ENCODE measurements at regions not wholly inside any gene's neighbourhood (a gene's known extent, or its start where the extent isn't known, plus 50 kb on each side); places are given as distances from the start of the nearest gene placed in this dataset.

GRCh38 chr4:24321616-24322015 lies 262.7 kb downstream of the DHX15 start:
- peak overlapping the region; percentile 64 for H3K27ac Mint-ChIP-seq (ENCODE audit: low read depth, unreplicated experiment)
- POLR2A ChIA-PET: interaction anchor here (0.9 to 2.8 kb wide), 15 partner anchors 9 to 336 kb away, joined by 3 to 18 read pairs (median 4); no protein-coding TSS in a partner anchor
- CTCF ChIA-PET: interaction anchor here (0.5 to 3.4 kb wide), 10 partner anchors 9 to 287 kb away, joined by 3 to 9 read pairs (median 4); no protein-coding TSS in a partner anchor
- H3K9me3 Mint-ChIP-seq (ENCODE audit: unreplicated experiment): no peaks in the 10 kb centered on the region
- intact Hi-C loops (cut with micrococcal nuclease): loop anchor here (2.0 to 10.0 kb wide), 2 partner anchors 111 to 217 kb away; no protein-coding TSS in a partner anchor
- H3K36me3 Mint-ChIP-seq (ENCODE audit: insufficient read depth, unreplicated experiment): peaks cover 5% of the 10 kb centered on the region
- TF ChIP-seq CTCF (IDR thresholded peaks at IDR 0.05; ENCODE audit: unreplicated experiment): no peak
- DNase-seq (ENCODE audit: unreplicated experiment): no peak
- no peaks in the 10 kb centered on the region for H3K27me3 Mint-ChIP-seq (ENCODE audit: insufficient read depth, unreplicated experiment)
- peaks cover 43% of the 10 kb centered on the region for H3K4me1 Mint-ChIP-seq (ENCODE audit: insufficient read depth, unreplicated experiment)
- TSS peak; percentile 83 for BruUV-seq (replicated peaks)
- H3K4me3 Mint-ChIP-seq (ENCODE audit: unreplicated experiment): no peak overlapping the region

GRCh38 chr4:24321131-24321530 lies 263.2 kb downstream of the DHX15 start:
- Mint-ChIP-seq H3K36me3 (ENCODE audit: insufficient read depth, unreplicated experiment) (peaks cover 5% of the 10 kb centered on the region), H3K4me1 (ENCODE audit: insufficient read depth, unreplicated experiment) (peaks cover 39% of the 10 kb centered on the region), H3K27me3 (ENCODE audit: insufficient read depth, unreplicated experiment) (no peaks in the 10 kb centered on the region), H3K9me3 (ENCODE audit: unreplicated experiment) (no peaks in the 10 kb centered on the region), H3K27ac (ENCODE audit: low read depth, unreplicated experiment) (peak overlapping the region; percentile 64), H3K4me3 (ENCODE audit: unreplicated experiment) (no peak overlapping the region)
- peak; percentile 89 for DNase-seq (ENCODE audit: unreplicated experiment)
- ChIA-PET CTCF (interaction anchor here (0.7 to 3.4 kb wide), 9 partner anchors 10 to 287 kb away, joined by 3 to 9 read pairs (median 4); no protein-coding TSS in a partner anchor), POLR2A (interaction anchor here (0.9 to 2.8 kb wide), 15 partner anchors 9 to 335 kb away, joined by 3 to 18 read pairs (median 4); no protein-coding TSS in a partner anchor)
- TF ChIP-seq CTCF (IDR thresholded peaks at IDR 0.05; ENCODE audit: unreplicated experiment): no peak
- intact Hi-C loops (cut with micrococcal nuclease): loop anchor here (2.0 to 10.0 kb wide), 2 partner anchors 110 to 216 kb away; no protein-coding TSS in a partner anchor
- no TSS peak for BruUV-seq (replicated peaks)

GRCh38 chr4:24319387-24319786 lies 265.0 kb downstream of the DHX15 start:
- CTCF ChIA-PET: no interaction called here
- POLR2A ChIA-PET: interaction anchor here (0.5 to 0.6 kb wide), 2 partner anchors 46 to 140 kb away, joined by 3 read pairs; no protein-coding TSS in a partner anchor
- peaks cover 5% of the 10 kb centered on the region for H3K36me3 Mint-ChIP-seq (ENCODE audit: insufficient read depth, unreplicated experiment)
- H3K4me3 Mint-ChIP-seq (ENCODE audit: unreplicated experiment): no peak overlapping the region
- BruUV-seq (replicated peaks): no TSS peak
- TF ChIP-seq CTCF (IDR thresholded peaks at IDR 0.05; ENCODE audit: unreplicated experiment): no peak
- H3K9me3 Mint-ChIP-seq (ENCODE audit: unreplicated experiment): no peaks in the 10 kb centered on the region
- no peaks in the 10 kb centered on the region for H3K27me3 Mint-ChIP-seq (ENCODE audit: insufficient read depth, unreplicated experiment)
- H3K4me1 Mint-ChIP-seq (ENCODE audit: insufficient read depth, unreplicated experiment): peaks cover 39% of the 10 kb centered on the region
- H3K27ac Mint-ChIP-seq (ENCODE audit: low read depth, unreplicated experiment): peak overlapping the region; percentile 67
- no peak for DNase-seq (ENCODE audit: unreplicated experiment)
- intact Hi-C loops (cut with micrococcal nuclease): no loop called here

- TF ChIP-seq CTCF (IDR thresholded peaks at IDR 0.05; ENCODE audit: unreplicated experiment): no peak
- H3K9me3 Mint-ChIP-seq (ENCODE audit: unreplicated experiment): no peaks in the 10 kb centered on the region
- no TSS peak for BruUV-seq (replicated peaks)
- no peaks in the 10 kb centered on the region for H3K27me3 Mint-ChIP-seq (ENCODE audit: insufficient read depth, unreplicated experiment)
- H3K27ac Mint-ChIP-seq (ENCODE audit: low read depth, unreplicated experiment): no peak overlapping the region
- intact Hi-C loops (cut with micrococcal nuclease): no loop called here
- CTCF ChIA-PET: interaction anchor here (0.9 kb wide), 1 partner anchor 151 kb away, joined by 4 read pairs; no protein-coding TSS in a partner anchor
- peaks cover 22% of the 10 kb centered on the region for H3K4me1 Mint-ChIP-seq (ENCODE audit: insufficient read depth, unreplicated experiment)
- H3K4me3 Mint-ChIP-seq (ENCODE audit: unreplicated experiment): no peak overlapping the region
- H3K36me3 Mint-ChIP-seq (ENCODE audit: insufficient read depth, unreplicated experiment): no peaks in the 10 kb centered on the region
- DNase-seq (ENCODE audit: unreplicated experiment): no peak
- POLR2A ChIA-PET: interaction anchor here (1.0 kb wide), 1 partner anchor 14 kb away, joined by 6 read pairs; no protein-coding TSS in a partner anchor
Measured at GRCh38 chr4:24315056-24315455, 269.3 kb downstream of the DHX15 start.
